Vagina (tissue), 2 donors: ENCODE measurements at regions not wholly inside any gene's neighbourhood (a gene's known extent, or its start where the extent isn't known, plus 50 kb on each side); places are given as distances from the start of the nearest gene placed in this dataset.

Source experiments
- POLR2A ChIP-seq, 2 donors: fragments of 450-650 bp; IDR thresholded peaks; one replicate each; pipeline ENCODE4 v1.6.1; 2017; ENCODE audit warnings: antibody characterized with exemption in 2 of 2, mild to moderate bottlenecking in 2 of 2, moderate library complexity in 2 of 2
- POLR2AphosphoS5 ChIP-seq, 2 donors: sonication (generic); formaldehyde crosslinking; IDR thresholded peaks; one replicate each; pipeline ENCODE4 v1.9.0; 2017; ENCODE audit warnings: antibody characterized with exemption in 2 of 2, mild to moderate bottlenecking in 2 of 2, low read depth in 1 of 2; ENCODE audit not compliant: insufficient read depth in 1 of 2

DNA sequence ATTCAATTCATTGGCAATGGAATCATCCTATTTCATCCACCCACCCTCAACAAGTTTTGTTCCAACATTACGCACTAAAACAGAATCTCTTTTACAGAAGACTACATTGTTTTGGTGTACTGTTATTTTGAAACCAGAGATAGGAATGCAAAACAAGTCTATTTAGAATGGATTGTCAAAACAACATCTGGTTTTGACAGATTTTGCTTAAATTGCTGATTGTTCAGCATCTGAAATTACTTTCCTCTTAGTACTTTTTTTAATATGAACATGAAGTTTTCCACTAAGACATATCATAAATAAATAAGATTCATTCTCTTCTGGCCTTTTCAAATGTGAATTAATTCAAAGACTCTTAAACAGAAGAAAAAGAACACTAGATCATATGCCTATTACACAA is 323.9 kb upstream of the TFPI start:
- TF ChIP-seq POLR2A (IDR thresholded peaks at IDR 0.05) = no peak
- TF ChIP-seq POLR2AphosphoS5 (IDR thresholded peaks at IDR 0.05; ENCODE audit: insufficient read depth in 1 of 2, low read depth in 1 of 2) = no peak
